ENCODE measurements at regions not wholly inside any gene's neighbourhood (a gene's known extent, or its start where the extent isn't known, plus 50 kb on each side); places are given as distances from the start of the nearest gene placed in this dataset.
"Not testable (repeated sequence)": the region's sequence is repeated elsewhere in the genome, so short reads cannot be mapped to it uniquely, and the experiment has no call there.

DNA sequence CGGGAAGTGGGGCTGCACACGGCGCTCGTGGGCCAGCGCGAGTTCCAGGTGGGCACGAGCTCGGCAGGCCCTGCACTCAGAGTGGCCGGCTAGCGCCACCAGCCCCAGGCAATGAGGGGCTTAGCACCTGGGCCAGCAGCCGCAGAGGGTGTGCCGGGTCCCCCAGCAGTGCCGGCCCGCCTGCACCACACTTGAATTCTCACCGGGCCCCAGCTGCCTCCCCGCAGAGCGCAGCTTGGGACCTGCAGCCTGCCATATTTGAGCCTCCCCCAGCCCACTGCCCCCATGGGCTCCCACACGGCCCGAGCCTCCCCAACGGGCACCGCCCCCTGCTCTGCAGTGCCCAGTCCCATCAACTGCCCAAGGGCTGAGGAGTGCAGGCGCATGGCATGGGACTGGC lies 87.5 kb downstream of the CHCHD4 start:
- Mint-ChIP-seq H3K36me3 (ENCODE audit: low read depth) (no peaks in the 10 kb centered on the region), H3K9me3 (peaks cover 21% of the 10 kb centered on the region), H3K27ac (no peak overlapping the region), H3K27me3 (ENCODE audit: low read depth) (peaks cover 20% of the 10 kb centered on the region), H3K4me1 (no peaks in the 10 kb centered on the region), H3K4me3 (no peak overlapping the region)
- no peak for TF ChIP-seq CTCF (IDR thresholded peaks at IDR 0.05; ENCODE audit: unreplicated experiment in 3 of 3)

DNA sequence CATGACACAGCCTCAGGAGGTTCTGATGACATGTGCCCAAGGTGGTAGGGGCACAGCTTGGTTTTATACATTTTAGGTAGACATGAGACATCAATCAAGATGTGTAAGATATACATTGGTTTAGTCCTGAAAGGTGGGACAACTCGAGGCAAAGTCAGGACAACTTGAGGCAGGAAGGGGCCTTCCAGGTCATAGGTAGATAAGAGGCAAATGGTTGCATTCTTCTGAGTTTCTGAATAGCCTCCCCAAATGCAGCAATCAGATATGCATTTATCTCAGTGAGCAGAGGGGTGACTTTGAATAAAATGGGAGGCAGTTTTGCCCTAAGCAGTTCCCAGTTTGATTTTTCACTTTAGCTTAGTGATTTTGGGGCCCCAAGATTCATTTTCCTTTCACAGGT lies 91.6 kb downstream of the CHCHD4 start:
- H3K9me3 Mint-ChIP-seq: peaks cover 27% of the 10 kb centered on the region
- no peak overlapping the region for H3K4me3 Mint-ChIP-seq
- H3K4me1 Mint-ChIP-seq: no peaks in the 10 kb centered on the region
- H3K36me3 Mint-ChIP-seq (ENCODE audit: low read depth): no peaks in the 10 kb centered on the region
- H3K27me3 Mint-ChIP-seq (ENCODE audit: low read depth): peaks cover 20% of the 10 kb centered on the region
- H3K27ac Mint-ChIP-seq: no peak overlapping the region
- no peak for TF ChIP-seq CTCF (IDR thresholded peaks at IDR 0.05; ENCODE audit: unreplicated experiment in 3 of 3)

GRCh38 chr3:14031271-14031670 lies 93.4 kb downstream of the CHCHD4 start:
- Mint-ChIP-seq H3K4me3 (no peak overlapping the region), H3K9me3 (peaks cover 19% of the 10 kb centered on the region), H3K36me3 (ENCODE audit: low read depth) (no peaks in the 10 kb centered on the region), H3K27ac (no peak overlapping the region), H3K27me3 (ENCODE audit: low read depth) (peaks cover 17% of the 10 kb centered on the region), H3K4me1 (no peaks in the 10 kb centered on the region)
- no peak for TF ChIP-seq CTCF (IDR thresholded peaks at IDR 0.05; ENCODE audit: unreplicated experiment in 3 of 3)

DNA sequence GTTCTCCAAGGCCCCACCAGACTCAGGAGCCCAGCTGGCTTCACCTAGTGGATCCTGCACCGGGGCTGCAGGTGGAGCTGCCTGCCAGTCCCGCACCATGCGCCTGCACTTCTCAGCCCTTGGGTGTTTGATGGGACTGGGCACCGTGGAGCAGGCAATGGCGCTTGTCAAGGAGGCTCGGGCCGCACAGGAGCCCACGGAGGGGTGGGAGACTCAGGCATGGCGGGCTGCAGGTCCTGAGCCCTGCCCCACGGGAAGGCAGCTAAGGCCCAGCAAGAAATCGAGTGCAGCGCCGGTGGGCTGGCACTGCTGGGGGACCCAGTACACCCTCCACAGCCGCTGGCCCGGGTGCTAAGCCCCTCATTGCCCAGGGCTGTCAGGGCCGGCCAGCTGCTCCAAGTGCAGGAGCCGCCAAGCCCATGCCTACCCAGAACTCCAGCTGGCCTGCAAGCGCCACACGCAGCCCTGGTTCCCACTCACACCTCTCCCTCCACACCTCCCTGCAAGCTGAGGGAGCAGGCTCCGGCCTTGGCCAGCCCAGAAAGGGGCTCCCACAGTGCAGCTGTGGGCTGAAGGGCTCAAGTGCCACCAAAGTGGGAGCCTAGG lies 95.2 kb downstream of the CHCHD4 start:
- not testable (repeated sequence) for H3K27ac Mint-ChIP-seq; H3K4me3 Mint-ChIP-seq; H3K4me1 Mint-ChIP-seq; H3K36me3 Mint-ChIP-seq (ENCODE audit: low read depth)
- H3K27me3 Mint-ChIP-seq (ENCODE audit: low read depth): peaks cover 10% of the 10 kb centered on the region
- peaks cover 14% of the 10 kb centered on the region for H3K9me3 Mint-ChIP-seq

DNA sequence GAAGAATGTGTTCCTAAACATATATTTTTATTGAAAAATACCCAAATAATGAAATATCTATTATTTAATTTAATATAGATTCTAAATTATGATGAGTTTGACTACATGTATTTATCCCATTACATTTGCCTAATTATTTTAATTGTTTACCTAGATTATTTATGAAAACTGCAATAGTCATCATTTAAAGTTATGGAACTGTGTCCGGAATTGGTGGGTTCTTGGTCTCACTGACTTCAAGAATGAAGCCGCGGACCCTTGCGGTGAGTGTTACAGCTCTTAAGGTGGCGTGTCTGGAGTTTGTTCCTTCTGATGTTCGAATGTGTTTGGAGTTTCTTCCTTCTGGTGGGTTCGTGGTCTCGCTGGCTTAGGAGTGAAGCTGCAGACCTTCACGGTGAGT lies 96.5 kb downstream of the CHCHD4 start:
- H3K36me3 Mint-ChIP-seq (ENCODE audit: low read depth); H3K4me1 Mint-ChIP-seq; H3K4me3 Mint-ChIP-seq; H3K27ac Mint-ChIP-seq; H3K27me3 Mint-ChIP-seq (ENCODE audit: low read depth): not testable (repeated sequence)
- H3K9me3 Mint-ChIP-seq: peaks cover 22% of the 10 kb centered on the region

GRCh38 chr3:14019459-14019858 lies 105.2 kb downstream of the CHCHD4 start:
- no peak for TF ChIP-seq CTCF (IDR thresholded peaks at IDR 0.05; ENCODE audit: unreplicated experiment in 3 of 3)
- Mint-ChIP-seq H3K4me1 (no peaks in the 10 kb centered on the region), H3K9me3 (peaks cover 25% of the 10 kb centered on the region), H3K4me3 (no peak overlapping the region), H3K27ac (no peak overlapping the region), H3K27me3 (ENCODE audit: low read depth) (peaks cover 18% of the 10 kb centered on the region), H3K36me3 (ENCODE audit: low read depth) (no peaks in the 10 kb centered on the region)

DNA sequence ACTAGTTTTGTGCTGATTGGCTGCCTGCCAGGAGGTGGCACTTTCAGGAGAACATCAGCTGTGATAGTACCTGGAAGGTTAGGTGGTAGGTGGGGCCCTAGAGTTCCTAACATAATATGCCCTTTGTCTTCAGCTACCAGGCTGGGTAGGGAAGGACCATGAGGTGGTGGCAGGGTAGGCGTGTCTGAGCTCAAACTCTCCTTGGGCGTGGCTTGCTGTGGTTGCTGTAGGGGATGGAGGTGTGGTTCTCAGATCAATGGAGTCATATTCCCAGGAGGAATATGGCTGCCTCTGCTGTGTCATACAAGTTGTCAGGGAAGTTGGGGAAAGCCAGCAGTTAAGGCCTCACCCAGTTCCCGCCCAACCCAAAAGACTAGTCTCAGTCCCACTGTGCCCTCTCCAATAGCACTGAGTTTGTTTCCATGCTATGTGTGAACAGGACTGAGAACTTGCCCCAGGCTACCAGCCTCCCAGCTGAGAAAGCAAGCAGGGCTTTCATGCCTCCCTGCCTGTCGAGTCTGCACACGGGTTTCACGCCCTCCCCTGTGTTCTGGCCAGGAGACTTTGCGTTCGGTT lies 107.7 kb downstream of the CHCHD4 start:
- H3K9me3 Mint-ChIP-seq: peaks cover 17% of the 10 kb centered on the region
- no peaks in the 10 kb centered on the region for H3K4me1 Mint-ChIP-seq
- H3K36me3 Mint-ChIP-seq (ENCODE audit: low read depth): no peaks in the 10 kb centered on the region

More for the DNA sequence above, 107.7 kb downstream of the CHCHD4 start:
- no peak for TF ChIP-seq CTCF (IDR thresholded peaks at IDR 0.05; ENCODE audit: unreplicated experiment in 3 of 3)
- Mint-ChIP-seq H3K27me3 (ENCODE audit: low read depth) (peaks cover 18% of the 10 kb centered on the region), H3K4me3 (no peak overlapping the region), H3K27ac (no peak overlapping the region)
